GM19468 (cell line): ENCODE measurements at regions not wholly inside any gene's neighbourhood (a gene's known extent, or its start where the extent isn't known, plus 50 kb on each side); places are given as distances from the start of the nearest gene placed in this dataset.
"Not testable (repeated sequence)": the region's sequence is repeated elsewhere in the genome, so short reads cannot be mapped to it uniquely, and the experiment has no call there.

Experiments used
- ATAC-seq: cut with Tn5 transposase; IDR thresholded peaks from one replicate; pipeline ENCODE4 v1.9.1; 2021; ENCODE audit warnings: mild to moderate bottlenecking, moderate library complexity, moderate number of reproducible peaks; ENCODE audit not compliant: unreplicated experiment; ENCODE audit errors: extremely low read depth

- ATAC-seq = no peak
Observed at GRCh38 chr5:163682234-163682633, 176.8 kb downstream of the MAT2B start.

- ATAC-seq = no peak
Observed at GRCh38 chr5:163687414-163687813, 182.0 kb downstream of the MAT2B start.

GRCh38 chr5:163692091-163692490, 186.7 kb downstream of the MAT2B start:
- no peak for ATAC-seq

GRCh38 chr5:163695830-163696578, 190.6 kb downstream of the MAT2B start:
- peak; percentile 78 for ATAC-seq

GRCh38 chr5:163696579-163696887, 191.1 kb downstream of the MAT2B start:
- no peak for ATAC-seq

- no peak for ATAC-seq
Observed at GRCh38 chr5:163706053-163706771, 200.8 kb downstream of the MAT2B start.

GRCh38 chr5:163712011-163712410, 206.6 kb downstream of the MAT2B start:
- no peak for ATAC-seq

- no peak for ATAC-seq
Observed at GRCh38 chr5:163718272-163718671, 212.9 kb downstream of the MAT2B start.

GRCh38 chr5:163724305-163724704, 218.9 kb downstream of the MAT2B start:
- no peak for ATAC-seq

GRCh38 chr5:163727028-163727427, 221.6 kb downstream of the MAT2B start:
- peak; percentile 44 for ATAC-seq

GRCh38 chr5:163730206-163730756, 224.9 kb downstream of the MAT2B start:
- ATAC-seq = no peak

GRCh38 chr5:163731256-163731655, 225.8 kb downstream of the MAT2B start:
- no peak for ATAC-seq

- ATAC-seq = no peak
Observed at GRCh38 chr5:163735069-163735468, 229.7 kb downstream of the MAT2B start.

- no peak for ATAC-seq
Observed at GRCh38 chr5:163747586-163747985, 242.2 kb downstream of the MAT2B start.

GRCh38 chr5:163748934-163749333, 243.5 kb downstream of the MAT2B start:
- no peak for ATAC-seq

- ATAC-seq = not testable (repeated sequence)
Observed at GRCh38 chr5:163750415-163750814, 245.0 kb downstream of the MAT2B start.

GRCh38 chr5:163755505-163755904, 250.1 kb downstream of the MAT2B start:
- ATAC-seq = no peak

GRCh38 chr5:163756170-163756569, 250.8 kb downstream of the MAT2B start:
- ATAC-seq = no peak

GRCh38 chr5:163757344-163757743, 251.9 kb downstream of the MAT2B start:
- ATAC-seq = no peak

- no peak for ATAC-seq
Observed at GRCh38 chr5:163758283-163758711, 252.9 kb downstream of the MAT2B start.

GRCh38 chr5:163759000-163759704, 253.7 kb downstream of the MAT2B start:
- no peak for ATAC-seq
